ENCODE measurements at regions not wholly inside any gene's neighbourhood (a gene's known extent, or its start where the extent isn't known, plus 50 kb on each side); places are given as distances from the start of the nearest gene placed in this dataset.
"Not testable (repeated sequence)": the region's sequence is repeated elsewhere in the genome, so short reads cannot be mapped to it uniquely, and the experiment has no call there.

DNA sequence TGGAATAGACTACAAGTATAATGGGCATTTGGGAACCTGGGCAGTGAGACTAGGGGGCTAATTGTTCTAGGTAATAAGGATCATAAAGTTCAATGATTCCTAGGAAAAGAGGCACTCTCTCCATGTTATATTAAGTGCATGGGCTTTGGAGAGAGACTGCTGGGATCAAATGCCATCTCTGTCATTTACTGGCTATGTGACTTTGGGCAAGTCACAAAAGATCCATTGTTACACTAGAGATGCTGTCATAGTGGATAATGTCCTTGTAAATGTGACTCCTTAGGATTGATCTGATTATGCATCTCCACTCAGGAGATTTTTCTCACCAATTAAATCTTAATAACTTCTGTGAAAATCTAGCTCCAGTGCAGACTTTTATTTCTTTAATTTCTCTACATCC is 156.3 kb upstream of the CACNA2D1 start:
- Mint-ChIP-seq H3K27me3 (ENCODE audit: insufficient read depth) (peaks cover 14% of the 10 kb centered on the region), H3K9me3 (peaks cover 4% of the 10 kb centered on the region), H3K4me1 (peaks cover 8% of the 10 kb centered on the region), H3K27ac (no peak overlapping the region), H3K36me3 (ENCODE audit: low read depth) (no peaks in the 10 kb centered on the region), H3K4me3 (no peak overlapping the region)
- peaks cover 6% of the 10 kb centered on the region for H3K9me3 ChIP-seq (ENCODE audit: control insufficient read depth, low read length)
- DNase-seq = no peak
- peaks cover 5% of the 10 kb centered on the region for H3K4me1 ChIP-seq (ENCODE audit: control insufficient read depth, insufficient read depth, low read length)
- no peak overlapping the region for H3K4me3 ChIP-seq (ENCODE audit: low read length)
- H3K27ac ChIP-seq (ENCODE audit: low read depth, low read length) = no peak overlapping the region
- H3K9ac ChIP-seq (ENCODE audit: extremely low read depth, low read length, poor library complexity, severe bottlenecking) = no peak overlapping the region
- TF ChIP-seq, protein P1, sequence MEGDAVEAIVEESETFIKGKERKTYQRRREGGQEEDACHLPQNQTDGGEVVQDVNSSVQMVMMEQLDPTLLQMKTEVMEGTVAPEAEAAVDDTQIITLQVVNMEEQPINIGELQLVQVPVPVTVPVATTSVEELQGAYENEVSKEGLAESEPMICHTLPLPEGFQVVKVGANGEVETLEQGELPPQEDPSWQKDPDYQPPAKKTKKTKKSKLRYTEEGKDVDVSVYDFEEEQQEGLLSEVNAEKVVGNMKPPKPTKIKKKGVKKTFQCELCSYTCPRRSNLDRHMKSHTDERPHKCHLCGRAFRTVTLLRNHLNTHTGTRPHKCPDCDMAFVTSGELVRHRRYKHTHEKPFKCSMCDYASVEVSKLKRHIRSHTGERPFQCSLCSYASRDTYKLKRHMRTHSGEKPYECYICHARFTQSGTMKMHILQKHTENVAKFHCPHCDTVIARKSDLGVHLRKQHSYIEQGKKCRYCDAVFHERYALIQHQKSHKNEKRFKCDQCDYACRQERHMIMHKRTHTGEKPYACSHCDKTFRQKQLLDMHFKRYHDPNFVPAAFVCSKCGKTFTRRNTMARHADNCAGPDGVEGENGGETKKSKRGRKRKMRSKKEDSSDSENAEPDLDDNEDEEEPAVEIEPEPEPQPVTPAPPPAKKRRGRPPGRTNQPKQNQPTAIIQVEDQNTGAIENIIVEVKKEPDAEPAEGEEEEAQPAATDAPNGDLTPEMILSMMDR (conservative IDR thresholded peaks at IDR 0.05) = no peak
- no peaks in the 10 kb centered on the region for H3K36me3 ChIP-seq (ENCODE audit: control insufficient read depth, insufficient read depth, low read length)
- H3K27me3 ChIP-seq (ENCODE audit: control insufficient read depth, insufficient read depth, low read length, poor library complexity, severe bottlenecking) = no peaks in the 10 kb centered on the region

DNA sequence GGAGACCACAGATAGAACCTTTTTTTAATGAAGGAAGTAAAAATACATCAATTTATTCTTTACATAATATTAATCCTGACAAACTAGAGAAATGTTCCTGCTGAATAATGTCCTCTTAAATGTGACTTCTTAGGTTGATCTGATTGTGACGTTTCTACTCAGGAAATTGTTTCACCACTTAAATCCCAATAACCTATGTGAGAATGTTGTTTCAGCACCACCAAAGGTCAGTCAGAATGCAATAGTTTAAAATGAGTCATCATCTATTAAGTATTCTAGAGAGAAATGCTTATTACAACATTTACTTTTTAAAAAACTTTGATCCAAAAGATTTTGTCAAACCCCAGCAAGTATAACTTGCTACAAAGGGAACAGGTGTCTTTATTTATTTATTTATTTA is 155.4 kb upstream of the CACNA2D1 start:
- no peak overlapping the region for H3K9ac ChIP-seq (ENCODE audit: extremely low read depth, low read length, poor library complexity, severe bottlenecking)
- no peak overlapping the region for H3K27ac ChIP-seq (ENCODE audit: low read depth, low read length)
- peaks cover 4% of the 10 kb centered on the region for H3K9me3 Mint-ChIP-seq
- H3K9me3 ChIP-seq (ENCODE audit: control insufficient read depth, low read length) = peaks cover 6% of the 10 kb centered on the region
- peaks cover 17% of the 10 kb centered on the region for H3K4me1 Mint-ChIP-seq
- H3K27ac Mint-ChIP-seq = no peak overlapping the region
- H3K27me3 ChIP-seq (ENCODE audit: control insufficient read depth, insufficient read depth, low read length, poor library complexity, severe bottlenecking) = no peaks in the 10 kb centered on the region
- H3K36me3 Mint-ChIP-seq (ENCODE audit: low read depth) = no peaks in the 10 kb centered on the region
- TF ChIP-seq, protein P1 (conservative IDR thresholded peaks at IDR 0.05) = no peak
- WGBS, 2 experiments (ENCODE audit: insufficient coverage in 1 of 2, insufficient read length in 1 of 2) = 89 to 100% methylated on average over 1 of the region's 1 CpG
- no peak overlapping the region for H3K4me3 Mint-ChIP-seq
- H3K27me3 Mint-ChIP-seq (ENCODE audit: insufficient read depth) = peaks cover 14% of the 10 kb centered on the region
- no peak for DNase-seq
- no peak overlapping the region for H3K4me3 ChIP-seq (ENCODE audit: low read length)
- H3K36me3 ChIP-seq (ENCODE audit: control insufficient read depth, insufficient read depth, low read length) = no peaks in the 10 kb centered on the region
- peaks cover 5% of the 10 kb centered on the region for H3K4me1 ChIP-seq (ENCODE audit: control insufficient read depth, insufficient read depth, low read length)

DNA sequence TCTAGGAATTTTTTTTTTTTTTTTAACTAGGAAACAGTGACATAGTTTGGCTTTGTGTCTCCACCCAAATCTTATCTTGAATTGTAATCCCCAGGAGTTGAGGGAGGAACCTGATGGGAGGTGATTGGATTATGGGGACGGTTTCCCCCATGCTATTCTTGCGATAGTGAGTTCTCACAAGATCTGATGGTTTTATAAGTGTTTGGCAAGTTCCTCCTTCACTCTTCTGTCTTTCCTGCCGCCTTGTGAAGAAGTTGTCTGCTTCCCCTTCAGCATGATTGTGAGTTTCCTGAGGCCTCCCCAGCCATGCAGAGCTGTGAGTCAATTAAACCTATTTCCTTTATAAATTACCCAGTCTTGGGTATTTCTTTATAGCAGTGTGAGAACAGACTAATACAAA is 152.2 kb upstream of the CACNA2D1 start:
- not testable (repeated sequence) for H3K9me3 ChIP-seq (ENCODE audit: control insufficient read depth, low read length); H3K27me3 ChIP-seq (ENCODE audit: control insufficient read depth, insufficient read depth, low read length, poor library complexity, severe bottlenecking); H3K4me1 ChIP-seq (ENCODE audit: control insufficient read depth, insufficient read depth, low read length); H3K9me3 Mint-ChIP-seq; H3K4me3 ChIP-seq (ENCODE audit: low read length); H3K27ac ChIP-seq (ENCODE audit: low read depth, low read length); H3K9ac ChIP-seq (ENCODE audit: extremely low read depth, low read length, poor library complexity, severe bottlenecking); H3K36me3 ChIP-seq (ENCODE audit: control insufficient read depth, insufficient read depth, low read length); H3K4me3 Mint-ChIP-seq; H3K36me3 Mint-ChIP-seq (ENCODE audit: low read depth)
- Mint-ChIP-seq H3K27ac (peak overlapping the region; percentile 64), H3K4me1 (peaks cover 26% of the 10 kb centered on the region), H3K27me3 (ENCODE audit: insufficient read depth) (peaks cover 14% of the 10 kb centered on the region)
- 14% methylated on average over 3 of the region's 3 CpGs; no CpG with 5 or more reads in 1 of the 2 experiments for WGBS, 2 experiments (ENCODE audit: insufficient coverage in 1 of 2, insufficient read length in 1 of 2)
- DNase-seq = peak; percentile 66

DNA sequence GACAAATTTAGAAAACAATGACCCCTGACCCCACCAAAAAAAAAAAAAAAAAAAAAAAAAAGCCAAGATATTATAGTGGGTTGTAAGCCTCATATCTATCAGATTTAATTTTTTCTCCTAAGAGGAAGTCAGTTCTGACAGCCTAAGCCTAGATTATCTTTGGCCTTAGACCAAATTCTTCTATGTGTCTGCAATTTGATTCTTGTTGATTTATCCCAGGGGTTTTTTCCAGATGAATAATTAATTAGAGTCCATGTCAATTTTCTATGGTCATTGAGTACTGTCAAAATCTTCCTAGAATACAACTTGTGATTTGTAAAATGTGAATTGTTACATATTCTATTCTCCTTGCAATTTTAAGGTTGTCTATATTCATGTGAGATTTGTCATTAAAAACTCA is 151.6 kb upstream of the CACNA2D1 start:
- no peaks in the 10 kb centered on the region for H3K9me3 ChIP-seq (ENCODE audit: control insufficient read depth, low read length)
- peaks cover 14% of the 10 kb centered on the region for H3K27me3 Mint-ChIP-seq (ENCODE audit: insufficient read depth)
- no peaks in the 10 kb centered on the region for H3K27me3 ChIP-seq (ENCODE audit: control insufficient read depth, insufficient read depth, low read length, poor library complexity, severe bottlenecking)
- H3K4me3 Mint-ChIP-seq = no peak overlapping the region
- no peak overlapping the region for H3K9ac ChIP-seq (ENCODE audit: extremely low read depth, low read length, poor library complexity, severe bottlenecking)
- no peak for DNase-seq
- no peaks in the 10 kb centered on the region for H3K36me3 Mint-ChIP-seq (ENCODE audit: low read depth)
- H3K27ac ChIP-seq (ENCODE audit: low read depth, low read length) = no peak overlapping the region
- H3K27ac Mint-ChIP-seq = no peak overlapping the region
- H3K4me3 ChIP-seq (ENCODE audit: low read length) = peak overlapping the region; percentile 46
- H3K9me3 Mint-ChIP-seq = no peaks in the 10 kb centered on the region
- peaks cover 26% of the 10 kb centered on the region for H3K4me1 Mint-ChIP-seq
- TF ChIP-seq, protein P1 (conservative IDR thresholded peaks at IDR 0.05) = no peak
- peaks cover 5% of the 10 kb centered on the region for H3K4me1 ChIP-seq (ENCODE audit: control insufficient read depth, insufficient read depth, low read length)
- no peaks in the 10 kb centered on the region for H3K36me3 ChIP-seq (ENCODE audit: control insufficient read depth, insufficient read depth, low read length)
